ENCODE measurements at regions not wholly inside any gene's neighbourhood (a gene's known extent, or its start where the extent isn't known, plus 50 kb on each side); places are given as distances from the start of the nearest gene placed in this dataset.

GRCh38 chr15:96414875-96415274 lies 84.4 kb downstream of the NR2F2 start:
- no peak for TF ChIP-seq RNF219 (CRISPR knock-in tag; IDR thresholded peaks at IDR 0.05)
- no peak for TF ChIP-seq ZNF280D (CRISPR knock-in tag; IDR thresholded peaks at IDR 0.05)
- no peak for TF ChIP-seq ZFP36 (IDR thresholded peaks at IDR 0.05; ENCODE audit: borderline replicate concordance, low read depth, low read length, partially characterized antibody)

Data from HepG2 (cell line).